NCI-H1930 (cell line): ENCODE measurements at regions not wholly inside any gene's neighbourhood (a gene's known extent, or its start where the extent isn't known, plus 50 kb on each side); places are given as distances from the start of the nearest gene placed in this dataset.

ENCODE experiments used
- DNase-seq, 2 experiments: peaks; one replicate each; lab custom pipeline; 2025; lab: John Stamatoyannopoulos, UW

- DNase-seq, result no peak
Measured at GRCh38 chr11:112587664-112588063, 327.0 kb upstream of the PLET1 start.

- DNase-seq, result peak; percentile 83 to 86
Measured at GRCh38 chr11:112588252-112588694, 327.6 kb upstream of the PLET1 start.

GRCh38 chr11:112589155-112589554 lies 328.5 kb upstream of the PLET1 start:
- no peak for DNase-seq

- DNase-seq, result no peak
Measured at GRCh38 chr11:112590764-112591163, 330.1 kb upstream of the PLET1 start.

GRCh38 chr11:112593440-112593839 lies 332.8 kb upstream of the PLET1 start:
- DNase-seq, result no peak

- DNase-seq, result no peak
Measured at GRCh38 chr11:112596324-112596723, 335.7 kb upstream of the PLET1 start.

GRCh38 chr11:112597286-112597790 lies 336.7 kb upstream of the PLET1 start:
- no peak for DNase-seq

GRCh38 chr11:112599265-112599664 lies 338.6 kb upstream of the PLET1 start:
- DNase-seq, result no peak

- no peak for DNase-seq
Measured at GRCh38 chr11:112599856-112600533, 339.3 kb upstream of the PLET1 start.

- DNase-seq, result no peak
Measured at GRCh38 chr11:112605093-112605666, 344.5 kb upstream of the PLET1 start.

GRCh38 chr11:112606656-112607055 lies 346.0 kb upstream of the PLET1 start:
- DNase-seq, result no peak

GRCh38 chr11:112608509-112608908 lies 347.8 kb upstream of the PLET1 start:
- no peak for DNase-seq

- DNase-seq, result no peak
Measured at GRCh38 chr11:112610494-112610893, 349.8 kb upstream of the PLET1 start.

GRCh38 chr11:112610996-112611750 lies 350.0 kb upstream of the NCAM1 start:
- no peak for DNase-seq

GRCh38 chr11:112611771-112612170 lies 349.4 kb upstream of the NCAM1 start:
- DNase-seq, result no peak

GRCh38 chr11:112612250-112612849 lies 348.9 kb upstream of the NCAM1 start:
- DNase-seq, result no peak

GRCh38 chr11:112613051-112613972 lies 347.9 kb upstream of the NCAM1 start:
- DNase-seq, result no peak

GRCh38 chr11:112614605-112615004 lies 346.6 kb upstream of the NCAM1 start:
- DNase-seq, result no peak

- no peak for DNase-seq
Measured at GRCh38 chr11:112615238-112615637, 346.0 kb upstream of the NCAM1 start.

- DNase-seq, result no peak
Measured at GRCh38 chr11:112615891-112616290, 345.3 kb upstream of the NCAM1 start.

- no peak for DNase-seq
Measured at GRCh38 chr11:112616327-112617097, 344.7 kb upstream of the NCAM1 start.
